Activated CD4-positive, CD25-positive, alpha-beta regulatory T cell treated with anti-CD3 and anti-CD28 coated beads, Interleukin-2, amount 50 U/mL, for 16 hours (primary cell): ENCODE measurements at regions not wholly inside any gene's neighbourhood (a gene's known extent, or its start where the extent isn't known, plus 50 kb on each side); places are given as distances from the start of the nearest gene placed in this dataset.
"Not testable (repeated sequence)": the region's sequence is repeated elsewhere in the genome, so short reads cannot be mapped to it uniquely, and the experiment has no call there.

Experiments used
- DNase-seq: peaks from one replicate; pipeline ENCODE4 v3.0.0-alpha.2; 2020; ENCODE audit warnings: low read depth, low spot score

DNA sequence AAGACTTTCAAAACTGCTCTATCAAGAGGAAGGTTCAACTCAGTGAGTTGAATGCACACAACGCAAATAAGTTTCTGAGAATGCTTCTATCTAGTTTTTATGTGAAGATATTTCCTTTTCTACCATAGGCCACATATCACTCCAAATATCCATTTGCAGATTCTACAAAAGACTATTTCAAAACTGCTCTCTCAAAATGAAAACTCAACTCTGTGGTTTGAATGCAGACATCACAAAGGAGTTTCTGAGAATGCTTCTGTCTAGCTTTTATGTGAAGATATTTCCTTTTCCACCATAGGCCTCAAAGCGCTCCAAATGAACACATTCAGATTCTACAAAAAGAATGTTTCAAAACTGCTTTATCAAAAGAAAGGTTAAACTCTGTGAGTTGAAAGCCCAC lies 1093.1 kb upstream of the DEFB115 start:
- DNase-seq = not testable (repeated sequence)

GRCh38 chr20:30167540-30167939 lies 1089.9 kb upstream of the DEFB115 start:
- DNase-seq = no peak

DNA sequence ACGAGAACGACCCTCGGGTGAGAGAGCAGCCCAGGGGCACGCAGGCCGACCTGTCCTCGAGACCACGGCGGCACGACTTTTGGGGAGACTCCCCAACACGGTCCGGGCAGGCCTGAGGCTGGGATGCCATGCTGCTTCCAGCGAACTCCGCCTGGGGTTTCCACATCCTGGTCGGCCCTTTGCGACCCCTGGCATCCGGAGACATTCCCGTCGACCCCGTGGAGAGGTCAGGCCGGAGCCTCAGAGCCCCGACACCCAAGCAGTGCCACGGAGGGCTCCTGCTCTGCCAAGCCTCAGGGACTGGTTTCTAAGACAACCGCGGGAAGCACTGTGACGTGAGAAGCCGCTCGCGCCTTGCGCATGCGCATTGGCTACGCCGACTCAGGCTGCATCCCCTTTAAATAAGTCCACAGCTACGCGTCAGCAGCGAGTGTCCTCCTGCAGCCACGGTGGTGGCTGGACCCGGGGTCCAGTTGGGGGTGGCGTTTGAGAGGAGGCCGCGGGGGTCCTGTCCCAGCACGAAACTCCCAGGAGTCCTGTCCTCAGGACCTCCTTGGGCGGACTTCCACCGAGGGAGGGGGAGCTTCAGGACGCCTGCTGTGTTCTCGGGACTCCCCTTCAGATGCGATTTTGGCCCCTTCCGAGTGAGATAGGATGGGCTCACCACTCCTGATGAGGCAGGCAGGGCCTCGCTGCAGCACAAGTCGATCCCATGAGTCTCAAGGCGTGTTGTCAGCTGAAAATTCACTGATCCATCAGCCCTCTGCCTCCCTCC lies 1089.3 kb upstream of the DEFB115 start:
- peak; percentile 4 for DNase-seq

- no peak for DNase-seq
Observed at GRCh38 chr20:30168800-30169138, 1088.7 kb upstream of the DEFB115 start.

DNA sequence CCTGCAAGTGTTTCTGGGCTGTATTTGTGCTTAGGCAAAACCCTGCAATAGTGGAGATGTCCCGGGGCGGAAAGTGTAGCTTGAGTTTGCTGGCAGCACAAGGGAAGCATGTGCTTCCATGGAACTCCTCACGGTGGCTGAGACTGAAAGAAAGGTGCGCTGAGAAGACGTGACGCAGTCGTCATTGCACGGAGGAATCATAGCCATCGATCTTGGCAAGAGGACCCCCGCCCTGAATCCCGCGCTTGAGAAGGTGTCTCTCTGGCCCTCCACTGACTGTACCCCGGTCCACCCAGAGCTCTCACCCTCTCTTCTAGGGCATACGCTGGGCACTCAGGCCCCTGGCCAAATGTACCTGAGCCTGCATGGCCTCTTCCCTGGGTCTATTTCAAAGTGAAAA lies 1081.8 kb upstream of the DEFB115 start:
- no peak for DNase-seq

GRCh38 chr20:30183124-30183523 lies 1074.3 kb upstream of the DEFB115 start:
- not testable (repeated sequence) for DNase-seq

GRCh38 chr20:30191785-30192184 lies 1065.7 kb upstream of the DEFB115 start:
- DNase-seq = not testable (repeated sequence)

GRCh38 chr20:30234477-30234876 lies 1023.0 kb upstream of the DEFB115 start:
- DNase-seq = not testable (repeated sequence)

- not testable (repeated sequence) for DNase-seq
Observed at GRCh38 chr20:30275073-30275472, 982.4 kb upstream of the DEFB115 start.

- no peak for DNase-seq
Observed at GRCh38 chr20:30281584-30282197, 975.8 kb upstream of the DEFB115 start.

DNA sequence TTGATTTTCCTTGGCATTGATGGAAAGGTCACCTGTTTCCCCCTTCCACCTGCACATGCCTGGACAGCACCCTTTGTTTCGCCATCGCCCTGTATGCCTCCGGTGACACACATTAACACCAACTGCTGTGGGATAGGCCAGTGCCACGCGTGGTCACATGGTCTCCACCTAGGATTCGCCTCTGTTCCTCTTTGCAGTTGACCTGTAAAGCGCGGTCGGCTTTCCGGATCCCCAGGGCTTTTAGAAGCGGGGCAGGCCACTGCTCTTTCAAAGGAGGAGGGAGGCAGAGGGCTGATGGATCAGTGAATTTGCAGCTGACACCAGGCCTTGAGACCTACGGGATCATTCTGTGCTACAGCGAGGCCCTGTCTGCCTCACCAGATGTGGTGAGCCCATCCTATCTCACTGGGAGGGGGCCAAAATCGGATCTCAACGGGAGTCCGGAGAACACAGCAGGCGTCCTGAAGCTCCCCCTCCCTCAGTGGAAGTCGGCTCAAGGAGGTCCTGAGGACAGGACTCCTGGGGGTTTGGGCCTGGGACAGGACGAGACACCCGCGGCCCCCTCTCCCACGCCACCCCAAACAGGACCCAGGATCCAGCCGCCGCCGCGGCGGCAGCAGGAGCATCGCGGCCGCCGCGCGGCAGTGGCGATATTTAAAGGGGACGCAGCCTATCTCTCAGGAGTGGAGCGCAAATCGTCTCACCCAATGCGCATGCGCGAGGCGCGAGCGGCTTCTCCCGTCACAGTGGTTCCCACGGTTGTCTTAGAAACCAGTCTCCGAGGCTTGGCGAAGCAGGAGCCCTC lies 973.8 kb upstream of the DEFB115 start:
- peak; percentile 73 for DNase-seq

- DNase-seq = no peak
Observed at GRCh38 chr20:30284281-30284905, 973.1 kb upstream of the DEFB115 start.

DNA sequence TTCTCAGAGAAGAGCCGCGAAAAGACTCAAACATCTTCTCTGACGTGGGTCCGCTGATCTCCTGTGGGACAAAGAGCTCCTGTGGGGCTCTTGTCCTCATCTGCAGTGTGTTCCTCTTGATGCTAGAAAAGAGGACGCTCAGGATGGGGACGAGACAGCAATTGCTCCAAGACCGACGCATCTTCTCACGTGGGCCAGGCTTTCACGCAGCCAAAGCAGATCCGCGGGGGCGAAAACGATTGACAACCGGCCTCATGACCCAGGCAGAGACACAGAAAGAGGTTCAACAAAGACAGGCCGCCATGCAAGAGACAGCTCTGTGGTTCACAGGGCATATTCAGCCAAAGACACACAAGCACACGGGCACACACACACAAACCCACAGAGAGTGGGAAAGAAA lies 971.8 kb upstream of the DEFB115 start:
- DNase-seq = no peak

GRCh38 chr20:30286157-30286556 lies 971.3 kb upstream of the DEFB115 start:
- DNase-seq = no peak

DNA sequence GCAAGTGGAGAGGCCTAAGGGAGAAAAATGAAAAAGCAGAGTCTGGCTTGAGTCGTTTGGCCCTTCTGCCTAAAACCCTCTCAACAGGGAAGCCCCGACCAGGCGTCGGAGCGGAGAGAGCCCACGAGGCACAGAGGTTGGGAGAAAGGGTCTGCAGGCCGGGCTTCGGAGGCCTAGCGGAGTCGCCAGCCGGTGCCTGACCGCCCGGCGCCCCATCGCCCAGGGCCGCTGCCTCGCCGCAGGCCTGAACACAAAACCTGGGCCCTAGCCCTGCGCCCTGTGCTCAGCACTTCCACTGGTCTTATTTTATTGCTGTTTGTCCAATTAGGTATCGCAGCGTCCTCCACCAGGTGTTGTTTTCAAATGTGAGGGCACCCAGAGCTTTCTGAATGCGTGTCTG lies 970.0 kb upstream of the DEFB115 start:
- not testable (repeated sequence) for DNase-seq

GRCh38 chr20:30288346-30288745 lies 969.1 kb upstream of the DEFB115 start:
- DNase-seq = no peak

DNA sequence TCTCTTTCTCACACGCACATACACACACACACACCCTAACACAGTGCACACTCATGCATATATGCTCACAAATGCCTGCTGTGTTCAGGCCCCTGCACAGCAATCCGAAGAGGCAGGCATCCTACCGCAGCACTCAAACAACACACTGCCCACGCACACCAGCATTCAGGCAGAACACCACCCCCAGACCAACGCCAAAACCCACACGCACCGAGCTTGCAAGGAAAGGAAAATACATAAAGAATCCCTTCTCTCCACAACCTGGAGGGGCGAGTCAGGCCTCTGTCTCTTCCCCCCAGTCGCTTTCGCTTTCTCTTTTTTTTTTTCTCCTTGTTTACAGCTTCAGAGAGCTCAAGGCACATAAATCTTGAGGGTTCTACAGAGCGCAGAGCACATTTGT lies 968.4 kb upstream of the DEFB115 start:
- DNase-seq = not testable (repeated sequence)

DNA sequence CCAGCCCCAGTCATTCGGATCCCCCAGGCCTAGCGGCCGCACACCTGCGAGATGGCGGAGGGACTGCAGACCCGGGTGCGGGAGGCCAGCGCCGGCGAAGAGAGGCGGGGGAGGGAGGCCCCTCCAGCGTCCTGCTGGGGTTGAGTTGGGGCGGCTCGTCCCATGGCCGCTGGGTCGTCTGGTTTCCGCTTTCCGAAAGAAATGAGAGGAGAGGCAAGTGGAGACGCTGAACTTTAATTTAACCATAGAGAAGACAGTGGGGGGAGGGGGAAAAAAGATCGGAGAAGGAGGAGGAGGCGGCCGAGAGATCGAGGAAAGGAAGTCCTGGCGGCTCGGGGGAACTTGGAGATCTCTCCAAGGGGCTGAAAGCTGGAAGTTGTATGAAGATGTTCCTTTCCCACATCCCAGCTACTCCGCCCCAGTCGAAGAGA lies 967.7 kb upstream of the DEFB115 start:
- DNase-seq = not testable (repeated sequence)

GRCh38 chr20:30290361-30291063 lies 967.0 kb upstream of the DEFB115 start:
- DNase-seq = not testable (repeated sequence)

GRCh38 chr20:30291064-30291379 lies 966.4 kb upstream of the DEFB115 start:
- not testable (repeated sequence) for DNase-seq

DNA sequence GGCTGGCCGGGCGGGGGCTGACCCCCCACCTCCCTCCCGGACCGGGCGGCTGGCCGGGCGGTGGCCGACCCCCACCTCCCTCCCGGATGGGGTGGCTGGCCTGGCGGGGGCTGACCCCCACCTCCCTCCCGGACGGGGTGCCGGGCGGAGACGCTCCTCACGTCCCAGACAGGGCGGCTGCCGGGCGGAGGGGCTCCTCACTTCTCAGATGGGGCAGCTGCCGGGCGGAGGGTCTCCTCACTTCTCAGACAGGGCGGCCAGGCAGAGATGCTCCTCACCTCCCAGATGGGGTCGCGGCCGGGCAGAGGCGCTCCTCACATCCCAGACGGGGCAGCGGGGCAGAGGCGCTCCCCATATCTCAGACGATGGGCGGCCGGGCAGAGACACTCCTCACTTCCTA lies 965.8 kb upstream of the DEFB115 start:
- not testable (repeated sequence) for DNase-seq
